Lung (tissue), 9 donors: ENCODE measurements at regions not wholly inside any gene's neighbourhood (a gene's known extent, or its start where the extent isn't known, plus 50 kb on each side); places are given as distances from the start of the nearest gene placed in this dataset.
"Not testable (repeated sequence)": the region's sequence is repeated elsewhere in the genome, so short reads cannot be mapped to it uniquely, and the experiment has no call there.

Source experiments
- ATAC-seq: fragments of 200-7000 bp; cut with Tn5 transposase; one replicate; pipeline ENCODE4 v1.9.1; 2020; ENCODE audit warnings: moderate number of reproducible peaks; ENCODE audit not compliant: insufficient read depth, low FRiP score
- DNase-seq, 3 donors: peaks; one replicate each; pipeline ENCODE4 v3.0.0-alpha.2; 2013 to 2017
- H3K27ac ChIP-seq, 2 donors: one replicate each; pipeline ENCODE4 v1.5.1; 2013; ENCODE audit warnings: mild to moderate bottlenecking in 2 of 2, moderate library complexity in 2 of 2, control low read depth in 1 of 2, inconsistent platforms in 1 of 2, low read depth in 1 of 2, low read length in 1 of 2
- H3K27me3 ChIP-seq, 3 donors: one replicate each; pipeline ENCODE4 v1.5.1; 2013; ENCODE audit warnings: low read length in 2 of 3; ENCODE audit not compliant: control insufficient read depth in 3 of 3, insufficient read depth in 3 of 3
- H3K36me3 ChIP-seq, 4 donors: one replicate each; pipeline ENCODE4 v1.5.1; 2013; ENCODE audit warnings: low read length in 4 of 4, mild to moderate bottlenecking in 1 of 4, moderate library complexity in 1 of 4; ENCODE audit not compliant: control insufficient read depth in 4 of 4, insufficient read depth in 4 of 4
- H3K4me1 ChIP-seq, 5 donors: one replicate each; pipeline ENCODE4 v1.5.1; 2013; ENCODE audit warnings: low read length in 5 of 5, mild to moderate bottlenecking in 2 of 5, moderate library complexity in 1 of 5; ENCODE audit not compliant: control insufficient read depth in 5 of 5, insufficient read depth in 5 of 5
- H3K4me3 ChIP-seq: one replicate; pipeline ENCODE4 v1.5.1; 2013; ENCODE audit warnings: mild to moderate bottlenecking, control low read depth, moderate library complexity
- H3K9ac ChIP-seq, 2 donors: one replicate each; pipeline ENCODE4 v1.5.1; 2013; ENCODE audit warnings: low read length in 2 of 2, control low read depth in 1 of 2; ENCODE audit not compliant: insufficient read depth in 1 of 2
- H3K9me3 ChIP-seq, 4 donors: one replicate each; pipeline ENCODE4 v1.5.1; 2013; ENCODE audit warnings: low read length in 3 of 4, mild to moderate bottlenecking in 1 of 4, moderate library complexity in 1 of 4; ENCODE audit not compliant: control insufficient read depth in 4 of 4, insufficient read depth in 3 of 4
- WGBS, 2 donors: extraction: QIAGEN DNeasy Blood & Tissue Kit; methylation state at CpG; one replicate each; pipeline ENCODE4 v1.1.7; 2013; 5-methylcytosine and 5-hydroxymethylcytosine counted together
- donor health status: Bipolar disorder and iron deficiency.
- donor health status: healthy.
- donor health status: DM: yes; HTN: yes; CAD: no.

DNA sequence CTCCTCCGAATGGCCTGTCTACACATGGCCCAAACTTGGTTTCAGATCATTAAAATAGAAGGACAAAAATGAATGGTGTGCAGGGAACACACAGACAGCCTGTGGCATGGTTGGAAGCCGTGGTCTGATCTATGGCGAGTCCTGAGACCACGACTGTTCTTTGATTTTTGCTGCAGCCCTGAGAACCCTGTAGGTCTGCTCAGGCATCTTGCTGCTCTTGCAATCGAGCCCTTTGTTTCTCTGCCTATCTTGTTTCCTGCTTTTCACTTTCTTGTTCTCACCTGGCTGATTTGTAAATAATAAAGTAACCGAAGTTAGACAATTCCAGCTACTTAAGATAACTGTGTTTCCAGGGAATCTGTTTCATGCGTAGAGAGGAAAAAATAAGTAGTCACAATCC, 54.1 kb upstream of the NBPF9 start:
- not testable (repeated sequence) for ATAC-seq, DNase-seq, H3K27ac ChIP-seq, H3K4me1 ChIP-seq, H3K9ac ChIP-seq, H3K4me3 ChIP-seq, H3K9me3 ChIP-seq, H3K36me3 ChIP-seq, H3K27me3 ChIP-seq
- 72 to 81% methylated on average over 6 of the region's 7 CpGs for WGBS, 2 donors

DNA sequence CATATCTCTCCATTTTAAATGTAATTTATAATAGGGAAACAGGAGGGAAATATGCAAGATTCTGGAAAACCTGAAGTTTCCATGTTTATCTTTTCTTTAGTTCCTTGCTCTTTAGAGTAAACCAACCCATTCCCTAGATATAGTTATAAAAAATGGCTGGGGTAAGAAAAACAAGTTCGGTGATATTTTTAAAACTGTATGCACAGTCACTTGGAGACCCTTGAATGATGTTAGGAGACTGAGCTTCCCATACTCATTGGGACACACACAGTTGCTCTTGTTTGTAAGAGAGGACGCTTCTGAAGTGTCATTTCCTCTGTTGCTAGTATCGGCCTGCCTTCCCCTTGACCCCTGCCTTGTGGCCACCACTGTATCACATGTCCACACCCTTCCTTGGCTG, 55.0 kb upstream of the NBPF9 start:
- 18 to 44% methylated on average over 3 of the region's 3 CpGs for WGBS, 2 donors
- H3K27ac ChIP-seq, H3K9ac ChIP-seq, H3K4me1 ChIP-seq, H3K36me3 ChIP-seq, H3K27me3 ChIP-seq, ATAC-seq, H3K4me3 ChIP-seq, H3K9me3 ChIP-seq: not testable (repeated sequence)
- DNase-seq, result peak in 1 of 3 donors; percentile 6

DNA sequence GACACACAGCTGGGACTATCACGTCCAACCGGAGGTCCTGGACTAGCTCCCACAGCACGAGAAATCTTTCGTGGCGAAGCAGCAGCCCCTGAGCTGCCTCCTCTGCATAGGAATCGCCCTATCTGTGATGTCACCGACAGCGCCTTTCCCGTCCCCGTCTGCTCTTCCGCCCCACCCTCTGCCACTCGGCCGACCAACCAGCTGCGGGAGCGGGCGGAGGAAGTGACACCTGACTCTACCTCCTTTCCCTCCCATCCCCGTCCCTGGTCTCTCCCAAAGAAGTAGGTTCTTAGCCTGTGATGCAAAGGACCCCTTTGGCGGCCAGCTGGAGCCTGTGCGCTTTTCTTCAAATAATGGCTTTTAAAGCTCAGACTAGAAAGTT, 59.7 kb upstream of the NBPF9 start:
- ATAC-seq, H3K27ac ChIP-seq, H3K4me3 ChIP-seq, DNase-seq, H3K27me3 ChIP-seq, H3K36me3 ChIP-seq, H3K9me3 ChIP-seq, H3K4me1 ChIP-seq, H3K9ac ChIP-seq: not testable (repeated sequence)
- 58 to 89% methylated on average over 1 to 2 of the region's 19 CpGs for WGBS, 2 donors

DNA sequence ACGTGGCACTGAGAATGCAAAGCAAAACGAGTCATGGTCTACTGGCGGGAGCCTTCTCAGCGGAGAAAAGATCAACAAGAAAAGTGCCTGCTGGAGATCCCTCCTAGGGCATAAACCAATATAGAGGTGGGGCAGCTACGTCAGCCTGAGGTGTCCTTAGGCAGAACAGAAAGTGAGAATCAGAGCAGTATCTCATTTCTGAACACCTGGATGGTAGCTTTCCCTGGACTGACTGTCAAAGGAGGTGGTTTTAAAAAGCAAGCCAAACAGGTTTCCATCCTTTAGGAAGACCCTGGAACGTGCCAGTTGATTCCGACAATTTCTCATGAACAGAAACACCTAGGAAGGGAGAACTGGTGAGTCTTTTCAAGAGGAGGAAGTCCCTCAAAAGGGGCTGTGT, 71.4 kb upstream of the NBPF9 start:
- 46 to 59% methylated on average over 4 to 6 of the region's 7 CpGs for WGBS, 2 donors

DNA sequence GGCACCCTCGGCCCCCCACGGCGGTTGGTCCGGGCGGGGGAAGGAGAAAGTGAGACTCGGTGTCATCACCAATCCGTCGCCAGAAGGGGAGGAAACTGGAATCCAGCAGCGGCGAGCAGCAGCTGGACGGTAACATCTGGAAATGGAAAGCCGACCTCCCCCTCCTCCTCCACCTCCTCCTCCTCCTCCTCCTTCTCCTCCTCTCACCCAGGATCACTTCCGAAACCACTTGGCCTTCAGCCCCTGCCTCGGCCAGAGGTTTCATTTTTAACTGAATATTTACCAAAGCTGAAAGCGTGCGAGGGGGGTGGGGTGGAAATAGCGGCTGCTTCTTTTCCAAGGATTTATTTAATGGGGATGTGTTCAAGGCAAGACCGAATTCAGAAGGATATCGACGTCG, 72.5 kb upstream of the NBPF9 start:
- WGBS, 2 donors, result 0% methylated on average over 5 to 10 of the region's 21 CpGs
- H3K9ac ChIP-seq, H3K4me1 ChIP-seq, H3K9me3 ChIP-seq, ATAC-seq, DNase-seq, H3K27me3 ChIP-seq, H3K36me3 ChIP-seq, H3K4me3 ChIP-seq, H3K27ac ChIP-seq: not testable (repeated sequence)

More for the DNA sequence above, 71.4 kb upstream of the NBPF9 start:
- not testable (repeated sequence) for H3K9ac ChIP-seq, H3K9me3 ChIP-seq, H3K4me1 ChIP-seq, H3K27me3 ChIP-seq, H3K4me3 ChIP-seq, ATAC-seq, H3K27ac ChIP-seq, H3K36me3 ChIP-seq
- peak in 2 of 3 donors; percentile 0 to 7 for DNase-seq

DNA sequence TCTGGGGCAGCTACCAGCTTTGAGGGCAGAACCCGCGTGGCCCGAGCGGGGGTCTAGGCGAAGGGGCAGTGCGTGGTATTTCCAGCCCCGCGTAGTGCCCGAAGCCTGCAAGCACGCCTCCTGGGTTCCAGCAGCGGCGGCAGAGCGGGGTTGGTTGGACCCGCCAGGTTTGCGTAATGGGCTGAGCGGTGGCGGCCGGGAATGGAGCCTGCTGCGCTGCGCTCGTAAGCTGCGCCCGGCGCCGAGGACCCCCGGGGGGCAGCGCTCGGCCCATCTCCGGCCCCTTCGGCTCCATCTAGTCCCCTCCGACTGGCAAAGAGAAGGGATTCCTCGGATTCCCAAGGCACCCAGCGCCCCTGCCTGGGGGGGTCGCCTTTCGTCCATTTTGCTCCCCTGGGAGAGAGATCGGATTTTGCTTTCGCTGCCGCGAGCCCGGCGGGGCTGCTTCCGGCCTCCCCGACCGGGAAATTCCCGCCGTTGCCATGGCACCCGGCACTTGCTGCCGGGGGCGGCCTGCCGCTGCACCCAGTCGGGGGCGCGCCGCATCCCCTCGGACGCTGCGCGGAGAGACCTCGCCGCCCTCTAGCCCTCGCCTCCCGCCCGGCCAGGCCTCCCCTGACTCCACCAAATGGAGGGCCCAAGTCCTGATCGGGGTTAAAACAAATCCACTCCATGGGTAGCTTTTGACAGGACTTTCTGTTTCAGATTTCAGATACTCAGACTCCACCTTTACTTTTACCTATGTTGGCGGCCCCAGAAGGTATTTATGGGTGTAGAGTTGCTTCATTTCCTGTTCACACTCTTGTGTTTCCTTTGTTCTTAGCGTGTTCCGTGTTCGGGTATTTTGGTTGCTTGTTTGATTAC, 73.3 kb upstream of the NBPF9 start:
- peak; percentile 48 to 62 (median 61) for DNase-seq
- ATAC-seq, H3K27me3 ChIP-seq, H3K4me1 ChIP-seq, H3K36me3 ChIP-seq, H3K9ac ChIP-seq, H3K9me3 ChIP-seq: not testable (repeated sequence)
- H3K4me3 ChIP-seq, result peak overlapping the region; percentile 58
- 0 to 1% methylated on average over 19 to 40 of the region's 68 CpGs for WGBS, 2 donors
- peak overlapping the region; percentile 79 to 91 for H3K27ac ChIP-seq

DNA sequence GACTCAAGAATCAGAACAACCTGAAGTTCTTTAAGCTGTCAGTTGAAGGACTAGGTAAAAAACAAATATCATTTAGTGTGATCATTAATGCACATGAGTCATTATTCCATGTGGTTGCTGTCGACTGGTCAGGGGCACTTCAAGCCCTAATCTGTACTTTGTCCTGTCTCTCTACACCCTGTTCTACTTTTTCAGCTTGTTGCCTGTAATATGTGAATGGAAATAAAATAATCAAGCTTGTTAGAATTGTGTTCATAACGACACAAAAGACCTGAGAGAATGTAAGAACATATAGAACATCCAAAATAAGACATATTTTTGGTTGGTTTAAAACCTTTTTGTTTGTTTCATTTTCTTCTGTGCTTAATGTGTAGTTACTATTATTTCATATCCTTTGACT, 87.4 kb upstream of the NBPF9 start:
- not testable (repeated sequence) for H3K27ac ChIP-seq, ATAC-seq, H3K27me3 ChIP-seq, H3K9ac ChIP-seq, H3K4me3 ChIP-seq, H3K9me3 ChIP-seq, H3K4me1 ChIP-seq, DNase-seq, H3K36me3 ChIP-seq
- 66 to 74% methylated on average over 2 of the region's 2 CpGs for WGBS, 2 donors

DNA sequence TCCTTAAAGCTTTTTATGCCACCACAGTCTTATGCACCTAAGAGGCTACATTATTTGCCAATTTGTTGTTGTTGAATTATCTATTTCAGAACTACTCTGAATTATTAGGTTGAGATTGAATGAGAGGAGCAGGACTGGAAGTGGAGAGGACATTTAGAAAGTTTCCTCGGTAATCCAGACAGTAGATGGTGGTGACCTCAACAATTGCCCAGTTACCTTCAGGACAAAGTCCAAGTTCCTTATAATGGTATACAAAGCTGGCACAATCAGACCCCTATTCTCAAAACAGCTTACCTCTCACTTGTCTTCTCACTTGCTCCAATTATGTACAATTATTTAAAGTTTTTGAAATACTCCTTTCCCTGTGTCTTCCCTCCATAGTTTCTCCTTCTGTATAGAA, 93.3 kb upstream of the NBPF9 start:
- WGBS, 2 donors, result 90 to 100% methylated on average over 1 of the region's 1 CpG
- ATAC-seq, result not testable (repeated sequence)

More for the DNA sequence above, 93.3 kb upstream of the NBPF9 start:
- not testable (repeated sequence) for H3K4me1 ChIP-seq, H3K36me3 ChIP-seq, H3K4me3 ChIP-seq, H3K27ac ChIP-seq, DNase-seq, H3K9ac ChIP-seq, H3K27me3 ChIP-seq, H3K9me3 ChIP-seq
